ENCODE measurements at regions not wholly inside any gene's neighbourhood (a gene's known extent, or its start where the extent isn't known, plus 50 kb on each side); places are given as distances from the start of the nearest gene placed in this dataset.
"Not testable (repeated sequence)": the region's sequence is repeated elsewhere in the genome, so short reads cannot be mapped to it uniquely, and the experiment has no call there.

GRCh38 chrX:19214311-19214710 lies 92.0 kb upstream of the ADGRG2 start:
- no peak overlapping the region for H3K4me3 ChIP-seq (ENCODE audit: low read depth, low read length)
- DNase-seq (ENCODE audit: low read depth) = no peak

GRCh38 chrX:19225909-19226308 lies 103.6 kb upstream of the ADGRG2 start:
- H3K4me3 ChIP-seq (ENCODE audit: low read depth, low read length) = no peak overlapping the region
- DNase-seq (ENCODE audit: low read depth) = no peak

GRCh38 chrX:19229896-19230295 lies 107.6 kb upstream of the ADGRG2 start:
- H3K4me3 ChIP-seq (ENCODE audit: low read depth, low read length); DNase-seq (ENCODE audit: low read depth): not testable (repeated sequence)

GRCh38 chrX:19237901-19238300 lies 105.8 kb upstream of the PDHA1 start:
- DNase-seq (ENCODE audit: low read depth) = no peak
- H3K4me3 ChIP-seq (ENCODE audit: low read depth, low read length) = no peak overlapping the region

GRCh38 chrX:19243431-19243830 lies 100.3 kb upstream of the PDHA1 start:
- no peak for DNase-seq (ENCODE audit: low read depth)
- H3K4me3 ChIP-seq (ENCODE audit: low read depth, low read length) = no peak overlapping the region

GRCh38 chrX:19244921-19245320 lies 98.8 kb upstream of the PDHA1 start:
- H3K4me3 ChIP-seq (ENCODE audit: low read depth, low read length); DNase-seq (ENCODE audit: low read depth): not testable (repeated sequence)

- no peak overlapping the region for H3K4me3 ChIP-seq (ENCODE audit: low read depth, low read length)
- DNase-seq (ENCODE audit: low read depth) = no peak
Measured at GRCh38 chrX:19245711-19246269, 97.9 kb upstream of the PDHA1 start.

- no peak overlapping the region for H3K4me3 ChIP-seq (ENCODE audit: low read depth, low read length)
Measured at GRCh38 chrX:19256986-19257385, 86.7 kb upstream of the PDHA1 start.

GRCh38 chrX:19261026-19261425 lies 82.7 kb upstream of the PDHA1 start:
- H3K4me3 ChIP-seq (ENCODE audit: low read depth, low read length); DNase-seq (ENCODE audit: low read depth): not testable (repeated sequence)

More at GRCh38 chrX:19256986-19257385, 86.7 kb upstream of the PDHA1 start:
- DNase-seq (ENCODE audit: low read depth) = no peak

GRCh38 chrX:19270727-19271126 lies 73.0 kb upstream of the PDHA1 start:
- DNase-seq (ENCODE audit: low read depth) = no peak
- no peak overlapping the region for H3K4me3 ChIP-seq (ENCODE audit: low read depth, low read length)

GRCh38 chrX:19272452-19272851 lies 71.3 kb upstream of the PDHA1 start:
- H3K4me3 ChIP-seq (ENCODE audit: low read depth, low read length) = no peak overlapping the region
- DNase-seq (ENCODE audit: low read depth) = no peak

GRCh38 chrX:19280636-19281035 lies 63.1 kb upstream of the PDHA1 start:
- H3K4me3 ChIP-seq (ENCODE audit: low read depth, low read length) = no peak overlapping the region
- DNase-seq (ENCODE audit: low read depth) = no peak

- H3K4me3 ChIP-seq (ENCODE audit: low read depth, low read length) = no peak overlapping the region
Measured at GRCh38 chrX:19281256-19281655, 62.5 kb upstream of the PDHA1 start.

GRCh38 chrX:19283597-19284339 lies 60.0 kb upstream of the PDHA1 start:
- no peak overlapping the region for H3K4me3 ChIP-seq (ENCODE audit: low read depth, low read length)
- DNase-seq (ENCODE audit: low read depth) = no peak

More at GRCh38 chrX:19281256-19281655, 62.5 kb upstream of the PDHA1 start:
- no peak for DNase-seq (ENCODE audit: low read depth)

GRCh38 chrX:19285857-19286256 lies 57.9 kb upstream of the PDHA1 start:
- no peak overlapping the region for H3K4me3 ChIP-seq (ENCODE audit: low read depth, low read length)
- no peak for DNase-seq (ENCODE audit: low read depth)

- no peak for DNase-seq (ENCODE audit: low read depth)
- no peak overlapping the region for H3K4me3 ChIP-seq (ENCODE audit: low read depth, low read length)
Measured at GRCh38 chrX:19291086-19291485, 52.6 kb upstream of the PDHA1 start.

GRCh38 chrX:19293606-19294325 lies 50.0 kb upstream of the PDHA1 start:
- no peak for DNase-seq (ENCODE audit: low read depth)
- no peak overlapping the region for H3K4me3 ChIP-seq (ENCODE audit: low read depth, low read length)
